ENCODE measurements at regions not wholly inside any gene's neighbourhood (a gene's known extent, or its start where the extent isn't known, plus 50 kb on each side); places are given as distances from the start of the nearest gene placed in this dataset.

- TF ChIP-seq CTCF (IDR thresholded peaks at IDR 0.05; ENCODE audit: control insufficient read depth, extremely low read depth, insufficient read depth), result no peak
- H3K4me3 ChIP-seq (ENCODE audit: low read depth, low read length), result no peak overlapping the region
- DNase-seq (ENCODE audit: low read depth), result no peak
These were observed 412.9 kb downstream of the GADD45G start for GRCh38 chr9:90017679-90018078.

- no peak for TF ChIP-seq CTCF (IDR thresholded peaks at IDR 0.05; ENCODE audit: control insufficient read depth, extremely low read depth, insufficient read depth)
- no peak for DNase-seq (ENCODE audit: low read depth)
- no peak overlapping the region for H3K4me3 ChIP-seq (ENCODE audit: low read depth, low read length)
These were observed 413.9 kb downstream of the GADD45G start for GRCh38 chr9:90018688-90019087.

- TF ChIP-seq CTCF (IDR thresholded peaks at IDR 0.05; ENCODE audit: control insufficient read depth, extremely low read depth, insufficient read depth), result no peak
- no peak overlapping the region for H3K4me3 ChIP-seq (ENCODE audit: low read depth, low read length)
- no peak for DNase-seq (ENCODE audit: low read depth)
These were observed 414.8 kb downstream of the GADD45G start for GRCh38 chr9:90019626-90020025.

- TF ChIP-seq CTCF (IDR thresholded peaks at IDR 0.05; ENCODE audit: control insufficient read depth, extremely low read depth, insufficient read depth), result no peak
- DNase-seq (ENCODE audit: low read depth), result no peak
- H3K4me3 ChIP-seq (ENCODE audit: low read depth, low read length), result no peak overlapping the region
These were observed 415.6 kb downstream of the GADD45G start for GRCh38 chr9:90020276-90020871.

- H3K4me3 ChIP-seq (ENCODE audit: low read depth, low read length), result no peak overlapping the region
- TF ChIP-seq CTCF (IDR thresholded peaks at IDR 0.05; ENCODE audit: control insufficient read depth, extremely low read depth, insufficient read depth), result no peak
- DNase-seq (ENCODE audit: low read depth), result no peak
These were observed 416.5 kb downstream of the GADD45G start for GRCh38 chr9:90021216-90021906.

GRCh38 chr9:90022474-90022873, 417.7 kb downstream of the GADD45G start:
- no peak for DNase-seq (ENCODE audit: low read depth)
- H3K4me3 ChIP-seq (ENCODE audit: low read depth, low read length), result no peak overlapping the region
- TF ChIP-seq CTCF (IDR thresholded peaks at IDR 0.05; ENCODE audit: control insufficient read depth, extremely low read depth, insufficient read depth), result no peak

GRCh38 chr9:90023861-90024260, 419.0 kb downstream of the GADD45G start:
- no peak for TF ChIP-seq CTCF (IDR thresholded peaks at IDR 0.05; ENCODE audit: control insufficient read depth, extremely low read depth, insufficient read depth)
- no peak for DNase-seq (ENCODE audit: low read depth)
- no peak overlapping the region for H3K4me3 ChIP-seq (ENCODE audit: low read depth, low read length)
